Ishikawa (cell line): ENCODE measurements at regions not wholly inside any gene's neighbourhood (a gene's known extent, or its start where the extent isn't known, plus 50 kb on each side); places are given as distances from the start of the nearest gene placed in this dataset.

ENCODE experiments used
- CEBPB ChIP-seq: IDR thresholded peaks from 2 replicates; pipeline ENCODE4 v1.6.1; 2012
- CREB1 ChIP-seq: IDR thresholded peaks from 2 replicates; pipeline ENCODE4 v1.6.1; 2012; ENCODE audit warnings: low read depth
- EGR1 ChIP-seq: IDR thresholded peaks from 2 replicates; pipeline ENCODE4 v1.6.1; 2012
- EP300 ChIP-seq: IDR thresholded peaks from 2 replicates; pipeline ENCODE4 v1.6.1; 2012; ENCODE audit warnings: borderline replicate concordance
- FOXM1 ChIP-seq: IDR thresholded peaks from 2 replicates; pipeline ENCODE4 v1.6.1; 2012; ENCODE audit warnings: low read depth, borderline replicate concordance
- MAX ChIP-seq: IDR thresholded peaks from 2 replicates; pipeline ENCODE4 v1.6.1; 2012
- NFIC ChIP-seq: IDR thresholded peaks from 2 replicates; pipeline ENCODE4 v1.6.1; 2012
- RAD21 ChIP-seq: IDR thresholded peaks from 2 replicates; pipeline ENCODE4 v1.6.1; 2012; ENCODE audit warnings: low read depth
- REST ChIP-seq: IDR thresholded peaks from 2 replicates; pipeline ENCODE4 v1.6.1; 2012; ENCODE audit warnings: low read depth, mild to moderate bottlenecking
- TAF1 ChIP-seq: IDR thresholded peaks from 2 replicates; pipeline ENCODE4 v1.6.1; 2012; ENCODE audit warnings: low read depth, mild to moderate bottlenecking
- TCF12 ChIP-seq: IDR thresholded peaks from 2 replicates; pipeline ENCODE4 v1.6.1; 2012; ENCODE audit warnings: low read depth
- TEAD4 ChIP-seq: IDR thresholded peaks from 2 replicates; pipeline ENCODE4 v1.6.1; 2012
- USF1 ChIP-seq: IDR thresholded peaks from 2 replicates; pipeline ENCODE4 v1.6.1; 2012
- YY1 ChIP-seq: IDR thresholded peaks from 2 replicates; pipeline ENCODE4 v1.6.1; 2012; ENCODE audit warnings: low read depth
- ZBTB7A ChIP-seq: IDR thresholded peaks from 2 replicates; pipeline ENCODE4 v1.6.1; 2012; ENCODE audit warnings: low read depth

- TF ChIP-seq TCF12 (no peak), RAD21 (no peak), EGR1 (no peak), ZBTB7A (no peak), FOXM1 (no peak), TEAD4 (no peak), YY1 (no peak), NFIC (no peak), CEBPB (no peak), CREB1 (no peak), USF1 (no peak), EP300 (no peak), TAF1 (no peak), MAX (no peak)
Measured at GRCh38 chr6:1067346-1067745, 244.6 kb upstream of the FOXQ1 start.

GRCh38 chr6:1066449-1067090 lies 245.3 kb upstream of the FOXQ1 start:
- TF ChIP-seq EGR1 (no peak), RAD21 (no peak), CREB1 (no peak), TAF1 (no peak), TEAD4 (no peak), USF1 (no peak), REST (no peak), YY1 (no peak), NFIC (no peak), CEBPB (no peak), FOXM1 (no peak), MAX (no peak), ZBTB7A (no peak), EP300 (no peak), TCF12 (no peak)

- TF ChIP-seq TEAD4 (no peak), USF1 (no peak), REST (no peak), MAX (no peak), RAD21 (no peak), CEBPB (no peak), YY1 (no peak), NFIC (no peak), TAF1 (no peak), FOXM1 (no peak), EP300 (no peak), ZBTB7A (no peak), CREB1 (no peak), TCF12 (no peak), EGR1 (no peak)
Measured at GRCh38 chr6:1065986-1066385, 245.9 kb upstream of the FOXQ1 start.

GRCh38 chr6:1063671-1064355 lies 248.1 kb upstream of the FOXQ1 start:
- no peak for TF ChIP-seq CREB1
- TF ChIP-seq REST = no peak
- no peak for TF ChIP-seq ZBTB7A
- TF ChIP-seq USF1 = no peak
- no peak for TF ChIP-seq CEBPB
- no peak for TF ChIP-seq EP300
- no peak for TF ChIP-seq NFIC
- no peak for TF ChIP-seq EGR1
- TF ChIP-seq TCF12 = no peak
- TF ChIP-seq TEAD4 = no peak
- no peak for TF ChIP-seq FOXM1
- TF ChIP-seq MAX = no peak
- no peak for TF ChIP-seq TAF1
- TF ChIP-seq RAD21 = no peak
- no peak for TF ChIP-seq YY1
